Prostate gland (tissue), 2 donors: ENCODE measurements at regions not wholly inside any gene's neighbourhood (a gene's known extent, or its start where the extent isn't known, plus 50 kb on each side); places are given as distances from the start of the nearest gene placed in this dataset.

Experiments used
- DNase-seq: peaks from one replicate; pipeline ENCODE4 v3.0.0-alpha.2; 2019; ENCODE audit warnings: low spot score
- H3K27ac ChIP-seq, 2 donors: fragments of 200-600 bp; sonication (generic); 2 replicates each; pipeline ENCODE4 v1.5.1; 2017 to 2019
- H3K27me3 ChIP-seq: fragments of 200-600 bp; sonication (generic); replicated peaks from 2 replicates; pipeline ENCODE4 v1.5.1; 2019; ENCODE audit not compliant: insufficient read depth
- H3K36me3 ChIP-seq, 2 donors: fragments of 200-600 bp; sonication (generic); 1 replicate in 1 of 2; 2 replicates in 1 of 2; pipeline versions ENCODE4 v1.5.1 to v1.8.1; 2017 to 2019
- H3K4me1 ChIP-seq: fragments of 200-600 bp; sonication (generic); replicated peaks from 2 replicates; pipeline ENCODE4 v1.5.1; 2019
- H3K4me3 ChIP-seq, 2 donors: fragments of 200-600 bp; sonication (generic); 2 replicates each; pipeline ENCODE4 v1.5.1; 2017 to 2019
- H3K9me3 ChIP-seq: fragments of 200-600 bp; sonication (generic); 2 replicates; pipeline ENCODE4 v1.5.1; 2017
- CTCF ChIP-seq, 4 experiments: fragments of 200-600 bp in 2 of 4; fragments of 450-650 bp in 2 of 4; sonication (generic) in 2 of 4; IDR thresholded peaks; 1 replicate in 3 of 4; 2 replicates in 1 of 4; pipeline ENCODE4 v1.5.1; 2016 to 2019; ENCODE audit warnings: antibody characterized with exemption in 4 of 4, mild to moderate bottlenecking in 2 of 4, moderate library complexity in 2 of 4
- POLR2A ChIP-seq: fragments of 450-650 bp; IDR thresholded peaks from one replicate; pipeline ENCODE4 v1.6.1; 2016; ENCODE audit warnings: antibody characterized with exemption, mild to moderate bottlenecking
- POLR2AphosphoS5 ChIP-seq: sonication (generic); formaldehyde crosslinking; IDR thresholded peaks from one replicate; pipeline ENCODE4 v1.6.1; 2017; ENCODE audit warnings: antibody characterized with exemption
- WGBS: methylation state at CpG from one replicate; pipeline ENCODE4 v1.1.5; 2018; 5-methylcytosine and 5-hydroxymethylcytosine counted together
- intact Hi-C: fragments of 100-400 bp; cut with DNase I; formaldehyde crosslinking; loops from one replicate; pipeline ENCODE4 v1.14.2; 2022

DNA sequence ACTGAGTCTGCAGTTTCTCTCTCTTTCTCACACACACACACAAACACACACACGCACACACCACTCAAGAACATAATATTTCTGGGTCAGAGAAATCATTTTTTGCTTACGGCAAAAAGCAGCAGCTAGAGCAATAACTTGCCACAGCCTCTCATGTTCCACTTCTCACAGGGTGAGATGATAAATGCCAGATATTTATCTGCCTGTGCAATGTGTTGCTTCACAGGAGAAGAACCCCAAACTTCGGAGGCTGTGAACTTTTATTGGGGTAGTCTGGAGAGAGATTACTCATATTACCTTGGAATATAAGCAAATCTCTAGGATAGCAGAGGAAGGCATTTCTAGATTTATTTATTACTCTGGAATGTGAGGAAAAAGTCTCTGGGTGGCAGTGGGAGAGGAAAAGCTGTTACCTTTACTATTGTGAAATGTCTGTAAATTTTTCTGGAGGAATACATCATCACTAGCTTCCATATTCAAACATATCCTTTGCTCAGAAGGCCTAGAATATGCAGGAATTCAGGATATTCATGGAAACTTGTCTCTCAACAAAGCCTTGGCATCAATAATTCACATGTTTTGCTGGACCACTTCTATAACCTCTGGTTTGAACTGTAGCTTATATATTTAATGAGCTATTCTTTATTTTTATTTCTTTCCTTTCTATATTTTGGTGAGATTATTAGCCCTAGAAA is 369.2 kb downstream of the NSUN3 start:
- TF ChIP-seq CTCF (IDR thresholded peaks at IDR 0.05) (no peak), POLR2A (no peak)
- no peak overlapping the region for H3K4me3 ChIP-seq
- no peaks in the 10 kb centered on the region for H3K36me3 ChIP-seq
- H3K4me1 ChIP-seq, result no peaks in the 10 kb centered on the region
- DNase-seq, result no peak
- 28% methylated on average over 3 of the region's 3 CpGs for WGBS
- intact Hi-C loops, result no loop called here
- no peak overlapping the region for H3K27ac ChIP-seq
- no peaks in the 10 kb centered on the region for H3K27me3 ChIP-seq
- H3K9me3 ChIP-seq, result no peaks in the 10 kb centered on the region

DNA sequence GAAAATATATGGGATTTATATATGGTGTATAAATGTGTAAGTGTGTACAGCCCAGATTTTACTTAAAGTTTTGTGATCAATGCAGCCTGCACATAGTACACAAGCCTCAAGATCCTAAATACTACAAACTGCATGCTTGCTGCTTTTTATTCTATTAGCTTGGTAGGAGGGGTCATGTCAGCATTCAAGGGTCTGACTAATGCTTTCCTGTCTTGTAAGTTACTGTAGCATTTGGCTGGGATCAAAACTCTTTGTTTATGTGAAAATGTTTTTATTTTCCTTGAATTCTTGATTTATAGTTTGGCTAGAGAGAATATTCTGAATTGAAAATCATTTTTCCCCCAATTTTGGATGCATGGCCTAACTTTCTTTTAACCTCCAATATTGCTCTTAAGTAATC is 370.9 kb downstream of the NSUN3 start:
- H3K27ac ChIP-seq, result no peak overlapping the region

GRCh38 chr3:94440767-94441493 is 378.1 kb downstream of the NSUN3 start:
- TF ChIP-seq POLR2AphosphoS5, result no peak
- TF ChIP-seq POLR2A, result no peak
- TF ChIP-seq CTCF (IDR thresholded peaks at IDR 0.05), result no peak
- no peaks in the 10 kb centered on the region for H3K9me3 ChIP-seq
- H3K27me3 ChIP-seq, result no peaks in the 10 kb centered on the region
- no peaks in the 10 kb centered on the region for H3K36me3 ChIP-seq
- intact Hi-C loops, result no loop called here
- no peaks in the 10 kb centered on the region for H3K4me1 ChIP-seq
- 62% methylated on average over 3 of the region's 3 CpGs for WGBS
- H3K27ac ChIP-seq, result no peak overlapping the region
- DNase-seq, result no peak
- H3K4me3 ChIP-seq, result no peak overlapping the region

More for the DNA sequence above, 370.9 kb downstream of the NSUN3 start:
- no peaks in the 10 kb centered on the region for H3K9me3 ChIP-seq
- H3K4me3 ChIP-seq, result no peak overlapping the region
- intact Hi-C loops, result no loop called here
- H3K4me1 ChIP-seq, result no peaks in the 10 kb centered on the region
- no peaks in the 10 kb centered on the region for H3K36me3 ChIP-seq
- H3K27me3 ChIP-seq, result no peaks in the 10 kb centered on the region
- TF ChIP-seq POLR2A, result no peak
- no peak for TF ChIP-seq CTCF (IDR thresholded peaks at IDR 0.05)
- no peak for TF ChIP-seq POLR2AphosphoS5
- no peak for DNase-seq

- H3K27me3 ChIP-seq, result no peaks in the 10 kb centered on the region
- no peak overlapping the region for H3K4me3 ChIP-seq
- no peak for DNase-seq
- intact Hi-C loops, result no loop called here
- H3K36me3 ChIP-seq, result no peaks in the 10 kb centered on the region
- no peaks in the 10 kb centered on the region for H3K4me1 ChIP-seq
- no peak overlapping the region for H3K27ac ChIP-seq
- 78% methylated on average over 1 of the region's 1 CpG for WGBS
- TF ChIP-seq CTCF (IDR thresholded peaks at IDR 0.05) (no peak), POLR2A (no peak), POLR2AphosphoS5 (no peak)
- H3K9me3 ChIP-seq, result no peaks in the 10 kb centered on the region
These were observed 378.6 kb downstream of the NSUN3 start for GRCh38 chr3:94441494-94441847.

DNA sequence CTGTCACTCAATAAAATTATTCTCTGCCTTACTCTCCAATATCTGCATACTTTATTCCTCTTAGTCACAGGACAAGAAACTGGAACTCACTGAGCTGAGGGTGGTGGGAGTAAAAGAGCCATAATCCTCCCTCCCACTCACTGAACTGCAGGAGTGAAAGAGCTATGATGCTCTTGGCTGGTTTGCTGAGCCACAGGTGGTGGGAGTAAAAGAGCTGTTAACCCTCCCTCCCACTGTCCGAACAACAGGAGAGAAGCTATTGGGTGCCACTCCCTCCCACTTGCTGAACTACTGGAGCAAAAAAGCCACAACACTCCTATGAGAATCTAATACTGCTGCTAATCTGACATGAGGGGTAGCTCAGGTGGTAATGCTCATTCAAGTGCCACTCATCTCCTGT is 391.0 kb downstream of the NSUN3 start:
- Histone ChIP-seq H3K4me1 (no peaks in the 10 kb centered on the region), H3K27me3 (no peaks in the 10 kb centered on the region), H3K4me3 (no peak overlapping the region), H3K27ac (no peak overlapping the region), H3K36me3 (no peaks in the 10 kb centered on the region), H3K9me3 (no peaks in the 10 kb centered on the region)
- no peak for DNase-seq
- 87% methylated on average over 1 of the region's 1 CpG for WGBS
- intact Hi-C loops, result no loop called here
- TF ChIP-seq CTCF (IDR thresholded peaks at IDR 0.05), result no peak
